Cardiac muscle cell (in vitro differentiated cells and primary cell): ENCODE measurements at regions not wholly inside any gene's neighbourhood (a gene's known extent, or its start where the extent isn't known, plus 50 kb on each side); places are given as distances from the start of the nearest gene placed in this dataset.

Experiments
- DNase-seq, 2 donors: peaks; one replicate each; pipeline versions ENCODE4 v3.0.0 to v3.0.0-alpha.2; 2010 to 2017; ENCODE audit warnings: low read depth in 1 of 2, low spot score in 1 of 2
- H3K27ac ChIP-seq: fragments of 200-600 bp; sonication (generic); 2 replicates; pipeline ENCODE4 v1.5.1; 2016
- H3K27me3 ChIP-seq: fragments of 200-600 bp; sonication (generic); 2 replicates; pipeline ENCODE4 v1.6.0; 2016; ENCODE audit warnings: control low read depth
- H3K36me3 ChIP-seq: fragments of 200-600 bp; sonication (generic); 2 replicates; pipeline ENCODE4 v1.5.1; 2016; ENCODE audit warnings: control low read depth
- H3K4me1 ChIP-seq: fragments of 200-600 bp; sonication (generic); 2 replicates; pipeline ENCODE4 v1.8.1; 2017; ENCODE audit warnings: low read depth, mild to moderate bottlenecking, mixed run types
- H3K4me3 ChIP-seq: fragments of 200-600 bp; sonication (generic); 2 replicates; pipeline ENCODE4 v1.5.1; 2016; ENCODE audit warnings: mild to moderate bottlenecking
- H3K9me3 ChIP-seq: fragments of 200-600 bp; sonication (generic); 2 replicates; pipeline ENCODE4 v1.5.1; 2017; ENCODE audit warnings: low read depth, mild to moderate bottlenecking, control low read depth
- CTCF ChIP-seq: IDR thresholded peaks from 2 replicates; pipeline ENCODE4 v1.5.1; 2012; ENCODE audit warnings: low read depth, mild to moderate bottlenecking, low read length

DNA sequence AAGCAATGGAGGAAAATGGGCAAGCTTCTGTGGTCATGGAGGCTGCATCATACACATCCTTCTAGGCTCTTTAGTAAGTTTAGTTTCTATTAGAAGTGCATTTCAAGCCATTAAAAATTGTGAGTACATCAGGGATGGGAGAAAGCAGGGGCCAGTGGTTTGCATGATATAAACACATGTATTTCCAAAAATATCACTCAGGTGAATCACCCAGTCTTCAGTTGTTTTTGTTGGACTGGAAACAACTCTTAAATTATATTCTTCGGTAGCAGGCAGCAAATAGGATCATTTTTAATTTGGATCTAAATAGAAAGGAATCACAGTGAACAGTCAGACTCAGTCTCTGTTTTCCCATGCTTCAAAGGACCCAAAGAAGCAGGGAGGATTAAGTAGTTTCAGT lies 657.9 kb downstream of the TLR4 start:
- Histone ChIP-seq H3K27me3 (no peaks in the 10 kb centered on the region), H3K4me3 (no peak overlapping the region), H3K36me3 (no peaks in the 10 kb centered on the region), H3K4me1 (no peaks in the 10 kb centered on the region), H3K27ac (no peak overlapping the region), H3K9me3 (no peaks in the 10 kb centered on the region)
- no peak for TF ChIP-seq CTCF
- no peak for DNase-seq

- Histone ChIP-seq H3K4me1 (no peaks in the 10 kb centered on the region), H3K9me3 (no peaks in the 10 kb centered on the region), H3K36me3 (no peaks in the 10 kb centered on the region), H3K27me3 (no peaks in the 10 kb centered on the region), H3K27ac (no peak overlapping the region), H3K4me3 (no peak overlapping the region)
- no peak for DNase-seq
- no peak for TF ChIP-seq CTCF
Measured at GRCh38 chr9:118362596-118362995, 658.4 kb downstream of the TLR4 start.

- Histone ChIP-seq H3K9me3 (no peaks in the 10 kb centered on the region), H3K4me1 (no peaks in the 10 kb centered on the region), H3K27ac (no peak overlapping the region), H3K36me3 (no peaks in the 10 kb centered on the region), H3K27me3 (no peaks in the 10 kb centered on the region), H3K4me3 (no peak overlapping the region)
- no peak for TF ChIP-seq CTCF
- no peak for DNase-seq
Measured at GRCh38 chr9:118364266-118365106, 660.3 kb downstream of the TLR4 start.

- no peak overlapping the region for H3K4me3 ChIP-seq
- no peak overlapping the region for H3K27ac ChIP-seq
- no peaks in the 10 kb centered on the region for H3K9me3 ChIP-seq
- H3K4me1 ChIP-seq = no peaks in the 10 kb centered on the region
- H3K27me3 ChIP-seq = no peaks in the 10 kb centered on the region
- DNase-seq = no peak
- no peaks in the 10 kb centered on the region for H3K36me3 ChIP-seq
- TF ChIP-seq CTCF = no peak
Measured at GRCh38 chr9:118366228-118366627, 662.0 kb downstream of the TLR4 start.

DNA sequence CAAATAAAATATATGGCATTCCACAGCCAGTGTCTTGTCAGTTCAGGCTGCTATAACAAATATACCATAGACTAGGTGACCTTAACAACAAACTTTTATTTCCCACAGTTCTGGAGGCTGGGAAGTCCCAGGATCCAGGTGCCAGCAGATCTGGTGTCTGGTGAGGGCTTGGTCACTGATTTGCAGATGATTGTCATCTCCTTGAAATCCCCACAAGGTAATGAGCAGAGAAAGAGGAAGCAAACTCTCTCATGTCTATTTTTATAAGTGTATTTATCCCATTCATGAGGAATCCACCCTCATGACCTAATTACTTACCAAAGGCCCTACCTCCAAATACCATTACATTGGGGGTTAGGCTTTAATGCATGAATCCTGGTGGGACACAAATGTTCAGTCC lies 663.2 kb downstream of the TLR4 start:
- TF ChIP-seq CTCF = no peak
- Histone ChIP-seq H3K36me3 (no peaks in the 10 kb centered on the region), H3K27ac (no peak overlapping the region), H3K9me3 (no peaks in the 10 kb centered on the region), H3K4me3 (no peak overlapping the region), H3K4me1 (no peaks in the 10 kb centered on the region), H3K27me3 (no peaks in the 10 kb centered on the region)
- DNase-seq = no peak
